Stimulated activated CD4-positive, alpha-beta T cell treated with anti-CD3 and anti-CD28 coated beads, Interleukin-12 subunit alpha, Interleukin-12 subunit beta, amount 100 ng/mL, for 4 hours (primary cell): ENCODE measurements at regions not wholly inside any gene's neighbourhood (a gene's known extent, or its start where the extent isn't known, plus 50 kb on each side); places are given as distances from the start of the nearest gene placed in this dataset.

Experiments
- DNase-seq: peaks from one replicate; pipeline ENCODE4 v3.0.0-alpha.2; 2020

DNA sequence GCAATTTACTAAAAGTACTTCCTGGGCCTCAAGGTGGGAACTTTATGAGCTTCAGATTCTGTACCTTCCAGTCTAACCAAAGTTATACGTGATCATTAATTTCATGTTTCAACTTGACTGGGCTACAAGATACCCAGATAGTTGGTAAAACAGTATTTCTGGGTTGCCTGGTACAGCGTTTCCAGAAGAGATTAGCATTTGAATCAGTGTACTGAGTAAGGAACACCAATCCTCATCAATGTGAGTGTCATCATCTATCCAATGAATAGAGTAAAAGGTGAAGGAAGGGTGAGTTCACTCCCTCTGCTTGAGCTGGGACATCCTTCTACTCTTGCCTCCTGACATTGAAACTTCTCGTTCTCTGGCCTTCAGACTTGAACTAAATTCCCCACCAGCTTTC lies 274.5 kb upstream of the ID2 start:
- DNase-seq: no peak

DNA sequence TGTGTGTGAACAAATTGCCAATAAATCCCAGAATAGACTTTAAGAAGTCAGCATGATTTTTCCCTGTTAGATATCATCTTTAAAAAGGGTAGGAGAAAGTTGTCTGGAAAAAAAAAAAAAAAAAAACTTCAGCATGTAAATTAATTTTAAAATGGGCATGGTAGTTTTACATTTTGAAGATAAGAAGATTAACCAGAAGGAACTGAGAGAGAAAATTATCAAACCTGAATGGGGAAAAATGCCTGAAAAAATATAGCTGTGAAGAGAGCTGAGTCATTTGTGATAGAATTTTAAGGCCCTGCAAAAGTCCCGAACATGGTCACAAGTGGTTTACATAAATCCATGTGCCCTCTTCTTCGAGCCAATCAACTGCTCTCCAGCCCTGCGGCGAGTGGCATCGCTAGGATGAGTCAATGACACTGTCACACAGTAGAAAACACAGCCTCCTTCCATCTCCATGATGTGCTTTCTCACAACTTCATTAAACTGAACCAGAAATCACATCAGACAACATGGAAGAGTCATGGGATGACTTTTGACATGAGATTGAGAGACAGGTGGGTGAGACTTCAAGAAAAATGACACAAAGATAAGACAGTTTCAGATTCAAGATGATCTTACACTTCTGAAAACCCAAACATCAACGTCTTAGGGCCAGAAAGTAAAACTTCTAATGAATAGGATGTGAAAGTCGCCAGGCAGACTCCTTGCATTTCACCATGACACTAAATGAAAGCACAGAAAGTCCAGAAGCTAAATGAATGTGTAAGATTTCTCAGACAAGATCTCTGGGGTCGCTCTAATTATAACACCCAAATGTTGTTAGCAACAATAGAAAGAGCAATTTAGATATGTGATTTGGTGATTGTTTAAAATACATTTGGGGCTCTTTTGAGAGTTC lies 273.0 kb upstream of the ID2 start:
- DNase-seq: peak; percentile 59

DNA sequence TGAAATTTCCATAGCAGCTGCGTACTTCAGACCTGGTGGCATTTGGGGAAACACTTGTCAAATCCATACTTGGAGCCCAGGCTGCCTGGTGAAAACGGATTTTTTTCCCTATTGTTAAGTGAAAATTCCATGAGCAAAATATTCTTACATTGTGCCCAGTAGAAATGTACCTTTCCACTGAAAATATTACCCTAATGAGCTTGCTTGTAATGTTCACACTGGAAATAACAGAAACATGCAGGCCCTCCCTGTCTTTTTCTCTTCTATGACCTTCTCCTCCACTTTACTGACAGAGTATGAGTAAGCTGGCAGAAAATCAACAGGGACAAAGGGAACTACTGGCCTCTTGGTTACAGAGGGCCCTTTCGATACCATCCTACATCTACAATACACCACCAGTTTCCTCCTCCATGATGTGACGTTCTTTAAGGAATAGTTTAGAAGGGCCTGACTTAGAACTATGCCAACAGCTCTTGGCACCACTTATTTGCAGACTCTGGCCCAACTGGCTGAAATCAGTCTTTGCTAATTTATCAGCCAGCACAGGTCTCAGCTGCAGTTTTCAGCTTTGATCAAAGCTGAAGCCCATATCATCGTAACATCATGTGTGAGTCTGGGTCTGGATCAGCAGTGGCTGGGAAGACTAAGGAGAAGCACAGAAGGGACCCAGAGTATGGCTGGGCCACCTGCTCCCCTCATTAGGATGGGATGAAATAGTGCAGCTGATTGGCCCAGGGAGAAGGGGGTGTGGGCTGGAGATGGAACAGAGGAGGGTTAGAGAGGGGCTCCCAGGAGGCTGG lies 272.2 kb upstream of the ID2 start:
- DNase-seq: no peak

DNA sequence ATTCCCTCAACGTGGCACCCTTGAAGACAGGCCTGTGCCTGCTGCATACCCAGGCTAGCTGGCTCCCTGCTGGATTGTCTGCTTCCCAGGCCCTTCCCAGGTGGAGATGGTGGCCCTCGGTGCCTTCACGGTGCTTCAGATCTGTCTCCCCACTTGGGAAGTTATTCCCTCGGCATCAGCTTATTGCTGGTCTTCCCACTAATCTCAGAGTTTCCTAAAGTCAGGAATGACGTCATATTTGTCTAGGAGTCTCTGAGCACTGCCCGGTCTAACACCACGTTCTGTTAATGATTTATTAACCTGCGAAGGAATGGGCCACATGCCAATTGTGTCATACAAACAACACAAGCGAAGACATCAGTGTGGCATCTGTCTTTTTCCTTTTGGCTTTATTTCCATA lies 269.8 kb upstream of the ID2 start:
- DNase-seq: no peak

DNA sequence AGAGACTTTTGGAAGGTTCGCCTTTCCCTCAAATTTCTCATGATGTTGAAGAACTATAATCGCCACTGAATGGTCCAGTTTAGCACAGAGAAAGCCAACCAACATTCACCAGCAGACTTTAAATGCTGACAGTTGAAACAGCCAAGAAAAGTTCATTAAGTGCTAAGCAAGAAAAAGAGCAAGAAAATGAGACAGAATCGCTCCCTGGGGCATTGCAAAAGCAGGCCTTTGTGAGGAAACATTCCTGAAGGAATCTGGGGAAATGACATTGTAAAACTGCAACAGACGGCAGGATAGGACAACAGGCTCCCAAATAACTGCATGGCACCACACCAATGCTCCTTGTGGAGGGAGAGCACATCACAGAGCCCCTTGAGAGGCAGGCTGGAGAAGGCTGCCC lies 269.3 kb upstream of the ID2 start:
- DNase-seq: no peak

DNA sequence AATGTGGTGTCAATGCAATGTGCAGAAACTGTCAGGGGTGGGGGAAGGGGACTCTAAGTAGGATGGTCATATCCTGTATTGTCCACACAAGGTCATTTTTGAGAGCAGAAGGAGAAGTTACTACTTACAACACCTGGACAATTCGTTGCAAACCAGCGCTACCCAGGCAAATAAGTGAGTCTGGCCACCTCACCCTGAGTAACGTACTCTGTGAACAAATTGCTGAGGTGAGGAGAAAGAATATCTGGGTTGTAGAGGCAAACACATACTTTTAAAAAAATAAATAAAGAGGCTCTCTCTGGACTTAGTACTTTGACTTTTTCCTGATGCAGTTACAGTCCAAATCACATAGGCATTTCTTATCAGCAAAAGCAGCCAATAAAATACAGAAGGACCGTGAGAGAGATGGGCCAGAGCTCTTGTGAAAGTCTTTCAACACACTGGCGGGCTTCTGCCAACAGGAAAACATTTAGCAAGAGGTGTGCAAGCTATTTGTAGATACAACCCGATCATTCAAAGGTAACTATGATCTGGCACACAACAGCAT lies 268.2 kb upstream of the ID2 start:
- no peak for DNase-seq

DNA sequence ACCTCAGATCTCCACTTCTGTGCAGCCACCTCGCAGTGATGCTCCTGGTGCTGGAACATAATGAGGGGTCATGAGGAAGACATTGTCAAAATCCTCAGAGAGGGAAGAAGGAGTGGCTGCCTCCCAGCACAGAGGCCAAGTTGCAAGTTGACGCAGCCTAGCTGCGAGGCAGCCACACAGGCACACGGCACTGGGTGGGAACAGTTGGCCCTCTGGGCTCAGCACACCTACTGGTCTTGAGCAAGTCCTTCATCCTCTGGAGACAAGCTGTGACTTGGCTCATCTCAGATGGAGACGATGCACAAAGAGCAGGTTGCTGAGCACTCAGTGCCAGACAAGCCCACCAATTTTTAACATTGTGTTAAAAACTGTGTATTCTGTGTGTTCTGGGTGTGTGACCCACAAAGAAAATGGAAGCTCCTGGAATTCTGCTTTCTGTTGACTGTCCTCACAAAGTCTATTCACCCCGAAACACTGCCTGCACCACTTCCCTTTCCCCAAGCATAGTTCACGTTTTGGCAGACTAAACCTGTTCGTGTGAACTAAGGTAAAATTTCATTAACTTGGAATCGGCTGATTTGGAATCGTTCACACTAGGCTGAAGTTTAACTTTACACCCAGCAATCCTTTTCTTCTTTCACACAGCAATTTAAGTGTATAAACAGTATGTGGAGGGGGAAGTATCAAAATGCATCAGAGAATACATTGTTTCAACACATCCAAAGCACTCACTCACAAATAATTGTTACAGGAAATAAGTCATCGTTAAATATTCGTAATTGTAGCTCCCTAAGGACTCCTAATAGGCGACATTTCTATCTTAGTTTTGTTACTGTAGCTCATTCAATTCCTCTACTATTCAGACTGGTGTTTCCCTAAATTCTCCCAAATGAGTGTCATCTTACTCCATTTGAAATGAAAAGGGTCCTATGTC lies 266.6 kb upstream of the ID2 start:
- no peak for DNase-seq

DNA sequence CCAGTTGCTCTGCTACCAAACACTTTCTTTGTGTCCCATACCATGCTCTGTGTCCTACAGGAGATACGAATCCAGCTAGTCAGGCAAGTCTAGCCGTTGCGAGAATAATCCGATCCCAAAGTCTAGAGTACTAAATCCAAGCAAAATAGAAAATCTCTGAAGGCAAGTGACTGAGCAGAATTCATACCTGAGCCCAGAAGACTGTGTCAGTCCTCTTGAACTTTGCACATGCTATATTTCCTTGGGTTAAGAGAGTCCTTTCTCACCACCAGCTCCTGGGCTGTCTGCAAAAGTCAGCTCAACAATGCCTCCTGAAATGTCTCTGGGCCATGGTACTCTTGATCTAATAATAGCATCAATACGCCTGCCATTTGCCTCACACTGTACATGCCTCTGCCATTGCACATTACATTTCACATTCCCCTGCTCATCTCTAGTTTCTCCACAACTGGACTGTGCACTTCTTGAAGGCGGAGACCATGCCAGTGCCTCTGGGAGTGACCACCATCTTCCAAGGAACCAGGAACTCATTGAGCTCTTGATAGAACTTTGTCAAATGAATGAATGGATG lies 265.8 kb upstream of the ID2 start:
- DNase-seq: no peak

DNA sequence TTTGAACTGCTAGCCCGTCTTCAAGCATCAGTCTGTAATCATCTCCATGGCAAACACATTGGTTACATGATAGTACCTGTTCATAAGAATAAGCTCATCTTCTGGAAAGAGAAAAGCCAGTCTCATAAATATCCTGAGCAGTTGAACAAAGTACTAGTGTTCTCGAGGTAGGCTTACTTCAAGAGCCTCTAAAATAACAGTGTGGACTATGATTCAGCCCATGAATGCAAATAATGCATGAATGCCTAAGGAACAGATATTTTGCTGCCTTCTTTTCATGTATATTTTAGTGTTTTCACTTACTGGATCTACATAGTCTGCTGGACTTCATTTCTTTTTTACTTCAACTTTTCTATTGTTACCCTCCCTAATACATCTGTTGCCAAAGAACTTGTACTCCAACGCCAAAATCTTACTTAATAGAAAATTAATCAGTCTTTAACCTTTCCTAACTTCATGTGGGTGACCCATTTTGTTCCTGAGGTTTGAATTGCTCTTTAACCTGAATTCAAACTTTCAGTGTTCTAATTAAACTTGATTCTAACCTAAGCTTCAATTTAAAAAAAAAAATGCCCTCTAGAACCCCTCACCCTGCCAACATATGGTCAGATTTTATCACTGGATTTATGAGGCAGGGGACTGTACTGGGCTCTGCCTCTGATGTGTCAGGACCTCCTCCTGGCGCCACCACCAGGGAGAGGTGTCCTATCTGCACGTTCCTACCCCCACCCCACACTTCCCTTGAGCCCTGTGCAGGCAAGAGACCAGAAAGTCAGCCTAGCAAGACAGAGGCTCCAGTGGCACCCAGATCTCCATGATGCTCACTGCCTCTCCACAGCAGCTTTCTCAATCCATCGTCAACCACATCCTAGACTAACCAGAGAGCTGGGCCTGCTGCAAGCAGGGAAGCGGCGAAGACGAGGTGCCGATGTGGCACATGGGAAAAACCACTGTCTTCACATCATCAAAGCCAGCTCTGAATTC lies 264.7 kb upstream of the ID2 start:
- no peak for DNase-seq

DNA sequence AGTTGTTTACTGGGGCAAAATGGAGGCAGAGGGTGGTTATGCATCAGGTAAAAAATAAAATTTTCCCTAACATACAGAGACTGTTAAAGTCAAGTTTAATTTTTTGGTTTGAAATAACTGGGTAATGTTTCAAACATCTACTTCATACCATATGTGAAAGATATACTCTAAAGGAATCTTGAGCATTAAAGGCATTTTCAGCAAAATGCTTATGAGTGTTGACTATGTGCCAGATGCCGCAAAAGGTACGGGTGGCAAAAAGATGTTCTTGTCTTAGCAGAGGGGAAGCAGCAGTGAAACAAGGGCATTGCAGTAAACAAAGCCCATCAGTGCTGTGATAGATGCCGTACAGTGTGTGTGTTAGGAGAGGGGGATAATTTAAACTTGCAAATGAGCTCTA lies 263.1 kb upstream of the ID2 start:
- no peak for DNase-seq

DNA sequence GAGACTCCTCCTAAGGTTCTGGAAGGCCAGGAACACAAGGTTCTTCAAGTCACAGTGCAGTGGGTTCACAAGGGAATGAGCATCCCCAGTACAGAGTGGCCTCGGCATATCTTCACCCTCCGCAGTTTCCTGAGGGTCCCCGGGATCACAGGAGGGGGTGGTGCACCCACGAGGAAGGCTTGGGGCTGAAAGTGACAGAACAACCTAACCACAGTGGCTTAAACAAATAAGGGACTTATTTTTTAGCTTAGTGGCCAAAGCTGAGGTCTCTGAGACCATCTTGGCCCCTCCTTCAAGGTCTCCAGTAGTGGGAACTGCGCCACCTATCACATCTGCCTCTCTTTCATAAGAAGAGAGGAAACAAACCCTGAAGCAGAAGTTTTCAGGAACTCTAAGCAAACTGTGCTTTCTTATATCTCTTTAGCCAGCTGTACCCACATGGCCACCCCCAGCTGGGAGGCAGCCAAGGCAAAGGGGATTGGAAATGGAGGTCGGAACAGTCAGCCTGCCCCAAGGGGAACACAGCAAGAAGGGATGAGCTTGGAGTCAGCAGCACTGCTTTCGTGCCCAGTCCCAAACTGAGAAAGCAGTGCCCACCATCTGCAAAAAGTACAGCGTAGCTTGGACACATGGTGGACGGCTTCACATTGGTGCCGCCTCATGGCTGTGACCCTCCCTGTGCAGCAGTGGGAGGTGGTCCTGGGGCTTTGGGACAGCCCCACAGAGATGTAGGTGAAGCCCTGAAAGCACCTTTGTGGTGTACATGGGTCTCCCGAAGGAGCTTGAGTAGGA lies 260.0 kb upstream of the ID2 start:
- no peak for DNase-seq

DNA sequence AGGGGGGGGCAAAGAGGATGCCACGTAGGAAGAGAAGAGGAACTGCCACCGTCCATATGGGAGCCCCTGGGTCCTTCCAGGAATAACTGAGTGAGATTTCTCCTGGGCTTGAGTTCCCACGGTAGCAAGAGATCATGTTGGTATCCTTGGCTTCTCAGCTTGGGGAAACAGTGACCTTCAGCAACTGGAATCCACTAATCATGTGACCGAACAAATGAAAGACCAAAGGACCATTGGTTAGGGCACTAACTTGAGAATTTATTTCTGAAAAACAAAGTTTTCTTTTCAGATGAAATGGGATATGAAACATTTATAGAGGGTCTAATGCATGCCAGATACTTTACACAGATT lies 259.4 kb upstream of the ID2 start:
- DNase-seq: no peak

DNA sequence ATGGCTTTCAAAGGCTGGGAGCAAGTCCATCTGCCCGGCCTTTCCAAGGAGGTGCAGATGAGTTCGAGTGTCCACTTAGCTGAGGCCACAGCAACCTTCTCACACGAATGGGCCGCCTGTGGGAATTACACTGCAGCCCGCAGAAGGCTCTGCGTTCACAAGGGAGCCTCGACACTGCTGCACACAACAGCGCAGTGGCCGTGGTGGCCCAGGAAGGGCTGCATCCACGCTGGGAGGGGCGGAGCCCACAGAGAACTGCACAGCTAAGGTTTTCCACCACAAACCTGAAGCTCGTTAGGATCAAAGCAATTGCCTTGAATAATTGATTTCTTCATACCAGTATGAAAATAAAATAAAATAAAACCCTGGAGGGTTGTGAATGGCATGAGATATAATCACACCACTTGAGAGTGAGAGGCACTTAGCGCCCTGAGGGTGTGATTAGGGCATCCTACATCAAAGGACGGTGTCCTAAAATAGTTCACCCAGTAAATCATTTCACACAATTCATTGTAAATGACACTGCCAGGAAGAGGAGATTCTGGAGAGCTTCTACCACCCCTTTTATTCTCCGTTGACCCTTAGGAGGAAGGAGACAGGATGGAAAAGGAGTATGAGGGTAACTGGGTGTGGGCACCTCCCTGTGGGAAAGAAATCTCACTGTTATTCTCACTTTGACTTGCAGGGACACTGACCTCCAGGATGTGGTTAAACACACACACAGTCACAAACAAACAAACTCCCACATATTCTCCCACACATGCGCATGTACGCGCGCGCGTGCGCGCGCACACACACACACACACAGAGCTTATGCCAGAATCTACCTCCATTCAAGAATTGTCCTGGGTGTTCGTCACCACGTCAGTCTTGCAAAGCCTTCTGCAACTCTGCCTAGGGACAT lies 256.6 kb upstream of the ID2 start:
- no peak for DNase-seq

DNA sequence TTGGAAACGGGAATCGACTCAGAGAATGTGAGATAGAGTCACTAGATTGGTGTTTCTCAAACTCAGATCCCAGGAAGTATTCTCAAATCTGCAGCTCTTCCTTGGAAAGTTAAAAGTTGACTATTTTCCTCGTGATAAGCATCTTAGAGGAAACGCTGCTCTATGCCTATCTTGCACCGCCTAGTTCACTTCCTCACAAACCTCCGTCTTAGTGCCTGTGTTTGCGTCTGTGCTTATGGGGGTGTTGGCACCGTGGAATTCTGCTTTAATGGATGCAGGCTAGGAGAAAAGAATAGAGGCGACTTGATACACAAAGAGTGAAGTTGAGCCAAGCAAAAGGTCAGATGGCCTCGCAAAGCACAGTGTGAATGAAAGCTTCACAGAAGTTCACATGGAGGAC lies 255.3 kb upstream of the ID2 start:
- no peak for DNase-seq

DNA sequence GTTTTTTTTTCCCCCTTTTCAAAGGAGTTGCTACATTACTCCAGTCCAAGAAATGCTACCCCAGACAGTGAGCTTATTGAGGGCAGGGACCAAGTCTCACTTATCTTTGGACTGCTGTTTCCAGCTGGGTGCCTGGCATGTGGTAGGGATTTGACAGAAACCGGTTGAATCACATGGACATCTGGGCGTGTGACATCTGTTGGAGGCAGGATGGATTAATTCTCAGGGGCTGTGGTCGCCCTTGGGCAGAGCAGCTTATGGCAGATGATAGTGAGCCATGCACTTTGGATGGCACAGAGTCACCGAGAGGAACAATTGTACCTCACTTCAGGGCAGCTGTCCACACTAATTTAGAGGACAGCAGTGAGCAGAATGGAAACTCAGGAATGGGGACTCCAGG lies 254.6 kb upstream of the ID2 start:
- DNase-seq: no peak

DNA sequence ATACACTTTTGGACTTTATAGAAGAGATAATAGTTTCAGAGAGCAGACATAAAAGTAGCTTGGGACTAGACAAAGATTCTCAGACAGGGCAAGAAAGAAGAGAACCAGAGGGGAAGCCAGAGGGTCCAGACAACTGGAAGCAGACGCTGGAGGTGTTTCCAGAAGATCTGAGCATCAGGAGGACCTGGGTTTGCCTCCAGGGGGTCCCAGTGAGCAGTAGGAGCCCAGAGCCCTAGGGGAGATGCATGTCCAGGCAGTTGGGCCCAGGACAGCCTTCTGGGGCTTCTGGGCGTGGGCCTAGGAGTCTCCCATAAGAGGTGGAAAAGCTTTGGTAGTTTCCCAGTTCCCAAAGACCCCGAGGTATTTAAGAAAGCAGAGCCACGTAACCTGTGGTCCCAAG lies 251.2 kb upstream of the ID2 start:
- DNase-seq: no peak

DNA sequence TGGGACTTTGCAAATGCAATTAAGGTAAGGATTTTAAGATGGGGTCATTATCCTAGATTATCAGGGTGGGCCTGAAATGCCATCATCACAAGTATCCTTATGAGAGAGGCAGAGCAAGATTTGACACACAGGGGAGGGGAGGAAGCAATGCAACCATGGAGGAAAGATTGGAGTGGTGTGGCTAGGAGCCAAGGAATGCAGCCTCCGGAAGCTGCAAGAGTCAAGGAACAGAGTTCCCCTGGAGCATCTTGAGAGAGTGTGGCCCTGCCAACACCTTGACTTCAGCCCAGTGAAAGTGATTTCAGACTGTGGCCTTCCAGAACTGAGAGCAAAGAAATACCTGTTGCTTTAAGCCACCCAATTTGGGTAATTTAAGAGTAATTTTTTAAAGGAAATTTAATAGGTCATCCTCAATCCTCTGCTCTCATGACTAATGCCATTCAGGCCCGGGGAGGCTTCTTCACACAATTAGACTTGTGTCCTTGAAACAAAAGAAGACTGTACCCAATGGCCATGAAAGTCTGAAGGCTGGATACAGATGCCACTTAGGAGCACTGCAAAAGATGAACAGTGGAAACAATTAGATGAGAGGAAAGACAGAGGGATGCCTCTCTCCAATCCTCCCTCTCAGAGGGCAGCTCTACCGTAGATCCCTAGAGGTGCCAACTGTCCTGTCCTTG lies 250.3 kb upstream of the ID2 start:
- DNase-seq: no peak

DNA sequence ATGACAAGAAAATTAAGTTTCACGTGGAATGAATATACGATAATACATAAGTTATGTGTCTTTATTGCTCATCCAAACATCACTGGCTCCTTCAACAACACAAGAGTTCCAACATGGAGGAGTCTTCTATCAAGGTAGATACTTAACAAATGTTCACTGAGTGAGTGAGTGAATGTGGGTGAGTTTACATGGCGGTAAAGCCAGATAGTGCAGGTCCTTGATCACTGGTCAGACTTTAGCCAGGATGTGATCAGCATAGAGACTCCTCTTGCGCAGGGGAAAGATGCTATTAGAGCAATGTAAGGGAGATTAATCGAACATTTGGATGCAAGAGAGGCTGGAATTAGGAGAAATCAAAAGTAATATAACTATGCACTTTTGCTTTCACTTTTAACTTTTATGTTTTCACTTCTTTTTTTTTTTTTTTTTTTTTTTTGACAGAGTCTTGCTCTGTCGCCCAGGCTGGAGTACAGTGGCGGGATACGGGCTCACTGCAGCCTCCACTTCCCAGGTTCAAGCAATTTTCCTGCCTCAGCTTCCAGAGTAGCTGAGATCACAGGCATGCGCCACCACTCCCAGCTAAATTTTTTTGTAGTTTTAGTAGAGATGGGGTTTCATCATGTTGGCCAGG lies 249.0 kb upstream of the ID2 start:
- DNase-seq: no peak
